NCI-H2196 treated with DMSO at 0.1 percent for 48 hours (cell line): ENCODE measurements at regions not wholly inside any gene's neighbourhood (a gene's known extent, or its start where the extent isn't known, plus 50 kb on each side); places are given as distances from the start of the nearest gene placed in this dataset.
"Not testable (repeated sequence)": the region's sequence is repeated elsewhere in the genome, so short reads cannot be mapped to it uniquely, and the experiment has no call there.

Experiments used
- DNase-seq: peaks from one replicate; lab custom pipeline; 2025; ENCODE audit not compliant: unreplicated experiment; lab: John Stamatoyannopoulos, UW

- no peak for DNase-seq
Observed at GRCh38 chr4:77360451-77360850, 203.4 kb downstream of the CCNG2 start.

GRCh38 chr4:77366876-77367275, 209.9 kb downstream of the CCNG2 start:
- DNase-seq: not testable (repeated sequence)

GRCh38 chr4:77367638-77368037, 210.6 kb downstream of the CCNG2 start:
- no peak for DNase-seq

GRCh38 chr4:77372375-77372774, 215.4 kb downstream of the CCNG2 start:
- DNase-seq: no peak

GRCh38 chr4:77375866-77376607, 219.0 kb downstream of the CCNG2 start:
- no peak for DNase-seq

- DNase-seq: no peak
Observed at GRCh38 chr4:77376788-77377460, 219.9 kb downstream of the CCNG2 start.

GRCh38 chr4:77384094-77384493, 221.5 kb upstream of the CXCL13 start:
- no peak for DNase-seq

GRCh38 chr4:77385124-77385969, 220.3 kb upstream of the CXCL13 start:
- no peak for DNase-seq

GRCh38 chr4:77393996-77394395, 211.6 kb upstream of the CXCL13 start:
- DNase-seq: no peak

- no peak for DNase-seq
Observed at GRCh38 chr4:77395481-77395880, 210.1 kb upstream of the CXCL13 start.

- no peak for DNase-seq
Observed at GRCh38 chr4:77398256-77398655, 207.4 kb upstream of the CXCL13 start.

- no peak for DNase-seq
Observed at GRCh38 chr4:77399831-77400230, 205.8 kb upstream of the CXCL13 start.

- no peak for DNase-seq
Observed at GRCh38 chr4:77413766-77414165, 191.9 kb upstream of the CXCL13 start.

GRCh38 chr4:77415689-77416088, 189.9 kb upstream of the CXCL13 start:
- no peak for DNase-seq

- DNase-seq: no peak
Observed at GRCh38 chr4:77418333-77418732, 187.3 kb upstream of the CXCL13 start.

GRCh38 chr4:77430847-77431246, 174.8 kb upstream of the CXCL13 start:
- no peak for DNase-seq

GRCh38 chr4:77431546-77431945, 174.1 kb upstream of the CXCL13 start:
- DNase-seq: no peak

GRCh38 chr4:77432717-77433417, 172.8 kb upstream of the CXCL13 start:
- DNase-seq: no peak

- peak; percentile 6 for DNase-seq
Observed at GRCh38 chr4:77433418-77433733, 172.2 kb upstream of the CXCL13 start.

GRCh38 chr4:77434299-77435092, 171.1 kb upstream of the CXCL13 start:
- DNase-seq: no peak

GRCh38 chr4:77437079-77437478, 168.5 kb upstream of the CXCL13 start:
- no peak for DNase-seq
